ENCODE measurements at regions not wholly inside any gene's neighbourhood (a gene's known extent, or its start where the extent isn't known, plus 50 kb on each side); places are given as distances from the start of the nearest gene placed in this dataset.

DNA sequence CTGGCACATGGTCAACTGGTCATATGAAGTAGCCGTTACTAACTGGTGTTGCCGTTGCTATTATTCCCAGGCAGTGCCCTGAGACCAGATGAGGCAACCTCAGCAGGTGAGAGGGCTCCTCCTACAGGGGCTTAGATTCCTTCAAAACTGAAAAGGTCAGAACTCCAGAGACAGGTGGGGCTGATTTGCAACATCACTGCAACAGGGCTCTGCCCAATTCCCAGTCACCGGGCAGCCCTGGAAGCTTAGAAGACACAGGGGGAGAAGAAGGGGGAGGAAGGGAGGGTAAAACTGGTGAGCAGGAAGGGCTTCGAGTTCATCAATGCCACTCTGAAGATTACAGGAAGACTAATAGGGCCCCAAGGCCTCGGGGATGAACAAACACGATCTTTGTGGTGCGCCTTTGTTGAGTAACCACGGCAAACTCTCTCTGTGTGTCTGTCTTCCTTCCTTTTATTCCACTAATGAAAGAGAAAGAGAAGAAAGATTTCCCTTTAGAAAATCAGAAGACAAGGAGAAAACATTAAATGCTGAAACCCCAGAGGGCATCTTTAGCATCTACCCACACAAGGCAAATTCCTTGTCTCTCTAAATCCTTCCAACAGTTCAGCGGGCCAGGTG, 749.1 kb upstream of the TBX3 start:
- Histone ChIP-seq H3K4me3 (no peak overlapping the region), H3K4me1 (replicated peaks in 1 of 2; ENCODE audit: control insufficient read depth in 2 of 2, insufficient read depth in 2 of 2, low read length in 2 of 2) (no peaks in the 10 kb centered on the region), H3K9me3 (replicated peaks; ENCODE audit: control insufficient read depth, insufficient read depth, low read depth, low read length) (no peaks in the 10 kb centered on the region), H3K9ac (ENCODE audit: insufficient read depth in 1 of 2, low read depth in 2 of 2, low read length in 2 of 2) (no peak overlapping the region), H3K27ac (ENCODE audit: extremely low read depth, low read depth, low read length) (no peak overlapping the region), H3K27me3 (ENCODE audit: control insufficient read depth in 2 of 2, insufficient read depth in 2 of 2, low read length in 2 of 2) (no peaks in the 10 kb centered on the region; a peak in 1 of 5 replicates), H3K4me2 (ENCODE audit: insufficient read depth, low read length) (no peak overlapping the region), H3K36me3 (ENCODE audit: control insufficient read depth, insufficient read depth, low read length) (no peaks in the 10 kb centered on the region), H2AFZ (ENCODE audit: low read depth, low read length) (no peak overlapping the region), H3K9me1 (ENCODE audit: control insufficient read depth, insufficient read depth, low read length) (no peaks in the 10 kb centered on the region), H4K20me1 (replicated peaks; ENCODE audit: control insufficient read depth, insufficient read depth, low read length) (no peaks in the 10 kb centered on the region), H3K79me2 (ENCODE audit: control insufficient read depth, insufficient read depth, low read length) (no peaks in the 10 kb centered on the region)
- intact Hi-C loops (cut with micrococcal nuclease) (no loop called here), in situ Hi-C loops (cut with MboI) (no loop called here)
- FAIRE-seq (no peak), DNase-seq (ENCODE audit: extremely low read depth in 1 of 4, low spot score in 3 of 4) (no peak), ATAC-seq (no peak)
- WGBS (ENCODE audit: insufficient coverage, low coverage, missing lambda C conversion rate): 2% methylated on average over 8 of the region's 9 CpGs
- CTCF ChIA-PET (ENCODE audit: low intra/inter-chr PET ratio): no interaction called here
- no TSS peak for BruUV-seq (replicated peaks)
- POLR2A ChIA-PET: no interaction called here
- TF ChIP-seq ZNF695 (CRISPR knock-in tag; IDR thresholded peaks at IDR 0.05) (no peak), GATAD2A (IDR thresholded peaks at IDR 0.05) (no peak), MED1 (CRISPR knock-in tag; IDR thresholded peaks at IDR 0.05; ENCODE audit: borderline replicate concordance) (no peak)

DNA sequence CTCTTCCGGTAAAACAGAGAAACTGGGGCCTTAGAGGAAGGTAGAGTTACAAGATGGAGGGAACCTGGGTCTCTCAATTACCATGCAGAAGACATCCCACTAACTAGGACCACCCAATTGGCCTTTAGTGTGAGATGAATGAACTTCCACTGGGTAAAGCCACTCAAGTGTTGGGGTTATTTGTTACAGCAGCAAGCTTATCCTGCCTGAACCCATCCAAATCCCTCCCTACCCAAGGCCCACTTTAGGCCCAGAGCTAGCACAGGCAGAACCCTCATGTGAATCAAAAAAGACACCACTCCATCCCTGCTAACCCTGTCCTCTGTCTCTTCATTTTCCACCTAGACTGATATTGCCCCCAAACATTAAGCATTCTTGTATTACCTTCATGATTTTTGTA, 746.7 kb upstream of the TBX3 start:
- no peak for FAIRE-seq
- CTCF ChIA-PET (ENCODE audit: low intra/inter-chr PET ratio): no interaction called here
- Histone ChIP-seq H3K79me2 (ENCODE audit: control insufficient read depth, insufficient read depth, low read length) (no peaks in the 10 kb centered on the region), H3K9me3 (replicated peaks; ENCODE audit: control insufficient read depth, insufficient read depth, low read depth, low read length) (no peaks in the 10 kb centered on the region), H3K27me3 (ENCODE audit: control insufficient read depth in 2 of 2, insufficient read depth in 2 of 2, low read length in 2 of 2) (no peaks in the 10 kb centered on the region), H3K27ac (ENCODE audit: extremely low read depth, low read depth, low read length) (no peak overlapping the region), H3K4me3 (no peak overlapping the region), H3K9me1 (ENCODE audit: control insufficient read depth, insufficient read depth, low read length) (no peaks in the 10 kb centered on the region), H3K4me1 (replicated peaks in 1 of 2; ENCODE audit: control insufficient read depth in 2 of 2, insufficient read depth in 2 of 2, low read length in 2 of 2) (no peaks in the 10 kb centered on the region), H3K4me2 (ENCODE audit: insufficient read depth, low read length) (no peak overlapping the region), H4K20me1 (replicated peaks; ENCODE audit: control insufficient read depth, insufficient read depth, low read length) (no peaks in the 10 kb centered on the region), H3K36me3 (ENCODE audit: control insufficient read depth, insufficient read depth, low read length) (no peaks in the 10 kb centered on the region), H3K9ac (ENCODE audit: insufficient read depth in 1 of 2, low read depth in 2 of 2, low read length in 2 of 2) (no peak overlapping the region), H2AFZ (ENCODE audit: low read depth, low read length) (no peak overlapping the region)
- intact Hi-C loops (cut with micrococcal nuclease) (no loop called here), in situ Hi-C loops (cut with MboI) (no loop called here)
- DNase-seq (ENCODE audit: extremely low read depth in 1 of 4, low spot score in 3 of 4): no peak
- ATAC-seq: no peak
- BruUV-seq (replicated peaks): no TSS peak
- TF ChIP-seq FOXK1 (CRISPR knock-in tag; IDR thresholded peaks at IDR 0.05; ENCODE audit: borderline replicate concordance) (no peak), FOXJ2 (tag; IDR thresholded peaks at IDR 0.05) (no peak)
- TF ChIP-seq, protein P1, sequence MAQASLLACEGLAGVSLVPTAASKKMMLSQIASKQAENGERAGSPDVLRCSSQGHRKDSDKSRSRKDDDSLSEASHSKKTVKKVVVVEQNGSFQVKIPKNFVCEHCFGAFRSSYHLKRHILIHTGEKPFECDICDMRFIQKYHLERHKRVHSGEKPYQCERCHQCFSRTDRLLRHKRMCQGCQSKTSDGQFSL (CRISPR knock-in tag; IDR thresholded peaks at IDR 0.05): no peak
- TF ChIP-seq, protein P1 (tag; IDR thresholded peaks at IDR 0.05): no peak
- 0% methylated on average over 1 of the region's 1 CpG for WGBS (ENCODE audit: insufficient coverage, low coverage, missing lambda C conversion rate)
- POLR2A ChIA-PET: no interaction called here

Measured in K562 (cell line).